Ovary (tissue), 3 donors: ENCODE measurements at regions not wholly inside any gene's neighbourhood (a gene's known extent, or its start where the extent isn't known, plus 50 kb on each side); places are given as distances from the start of the nearest gene placed in this dataset.
"Not testable (repeated sequence)": the region's sequence is repeated elsewhere in the genome, so short reads cannot be mapped to it uniquely, and the experiment has no call there.

Experiments used
- CTCF ChIP-seq, 3 donors: fragments of 450-650 bp in 2 of 3; fragments of 200-600 bp in 1 of 3; IDR thresholded peaks; one replicate each; pipeline versions ENCODE4 v1.5.1 to v1.8.0; 2016 to 2022; ENCODE audit warnings: antibody characterized with exemption in 3 of 3, mild to moderate bottlenecking in 1 of 3
- POLR2A ChIP-seq: fragments of 450-650 bp; IDR thresholded peaks from one replicate; pipeline ENCODE4 v1.6.1; 2017; ENCODE audit warnings: antibody characterized with exemption, mild to moderate bottlenecking, moderate library complexity
- donor health status: DM: no; HTN: no; CAD: no.

DNA sequence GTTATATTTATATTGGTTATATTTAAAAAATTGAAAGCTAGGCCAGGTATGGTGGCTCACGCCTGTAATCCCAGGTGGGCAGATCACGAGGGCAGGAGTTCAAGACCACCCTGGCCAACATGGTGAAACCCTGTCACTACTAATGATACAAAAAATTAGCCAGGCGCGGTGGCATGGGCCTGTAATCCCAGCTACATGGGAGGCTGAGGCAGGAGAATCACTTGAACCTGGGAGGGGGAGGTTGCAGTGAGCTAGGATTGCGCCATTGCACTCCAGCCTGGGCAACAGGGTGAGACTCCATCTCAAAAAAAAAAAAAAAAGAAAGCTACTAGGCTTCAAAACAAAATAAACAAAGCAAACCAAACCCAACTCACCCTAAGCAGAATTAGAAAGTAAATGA lies 109.0 kb upstream of the SERPINE2 start:
- TF ChIP-seq CTCF (IDR thresholded peaks at IDR 0.05); POLR2A: not testable (repeated sequence)
